HG03097 (cell line): ENCODE measurements at regions not wholly inside any gene's neighbourhood (a gene's known extent, or its start where the extent isn't known, plus 50 kb on each side); places are given as distances from the start of the nearest gene placed in this dataset.
"Not testable (repeated sequence)": the region's sequence is repeated elsewhere in the genome, so short reads cannot be mapped to it uniquely, and the experiment has no call there.

Experiments used
- ATAC-seq: cut with Tn5 transposase; IDR thresholded peaks from one replicate; pipeline ENCODE4 v1.9.1; 2021; ENCODE audit not compliant: unreplicated experiment, low FRiP score

- not testable (repeated sequence) for ATAC-seq
Measured at GRCh38 chr1:191448279-191448678, 710.0 kb upstream of the RGS18 start.

GRCh38 chr1:191452586-191452985 lies 705.7 kb upstream of the RGS18 start:
- no peak for ATAC-seq

- no peak for ATAC-seq
Measured at GRCh38 chr1:191453487-191453886, 704.8 kb upstream of the RGS18 start.

GRCh38 chr1:191457889-191458288 lies 700.4 kb upstream of the RGS18 start:
- ATAC-seq, result no peak

GRCh38 chr1:191460234-191460633 lies 698.0 kb upstream of the RGS18 start:
- ATAC-seq, result no peak

GRCh38 chr1:191483988-191484387 lies 674.3 kb upstream of the RGS18 start:
- no peak for ATAC-seq

DNA sequence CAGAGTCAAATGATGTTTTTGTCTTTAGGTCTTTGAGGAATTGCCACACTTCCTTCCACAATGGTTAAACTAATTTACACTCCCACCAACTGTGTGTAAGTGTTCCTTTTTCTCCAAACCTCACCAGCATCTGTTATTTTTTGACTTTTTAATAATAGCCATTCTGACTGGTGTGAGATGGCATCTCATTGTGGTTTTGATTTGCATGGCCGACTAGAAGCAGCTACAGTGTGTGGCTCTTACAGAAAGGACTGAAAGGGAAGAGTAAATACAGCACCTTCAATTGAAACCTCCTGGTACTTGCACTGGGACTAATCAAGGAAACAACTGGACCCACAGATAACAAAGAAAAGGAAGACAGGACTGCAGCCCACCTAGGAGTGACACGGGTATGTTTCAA lies 668.0 kb upstream of the RGS18 start:
- ATAC-seq, result no peak

DNA sequence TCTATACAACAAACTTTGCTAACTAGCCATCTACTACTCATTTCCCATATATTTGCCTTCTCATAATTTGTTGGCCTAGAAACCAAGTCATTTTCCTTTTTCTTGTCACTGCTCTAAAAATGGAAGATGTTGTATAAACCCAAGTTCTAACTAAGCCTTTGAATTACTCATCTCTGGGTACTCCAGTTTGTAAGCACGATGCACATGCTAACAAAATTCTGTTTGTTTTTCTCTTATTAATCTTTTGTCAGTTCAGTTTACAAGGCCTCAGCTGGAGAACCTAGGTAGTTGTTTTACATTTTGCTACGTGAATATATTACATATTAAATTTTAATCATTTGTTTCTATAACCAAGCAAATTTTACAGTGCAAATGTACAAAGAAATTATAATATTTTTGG lies 663.2 kb upstream of the RGS18 start:
- no peak for ATAC-seq

DNA sequence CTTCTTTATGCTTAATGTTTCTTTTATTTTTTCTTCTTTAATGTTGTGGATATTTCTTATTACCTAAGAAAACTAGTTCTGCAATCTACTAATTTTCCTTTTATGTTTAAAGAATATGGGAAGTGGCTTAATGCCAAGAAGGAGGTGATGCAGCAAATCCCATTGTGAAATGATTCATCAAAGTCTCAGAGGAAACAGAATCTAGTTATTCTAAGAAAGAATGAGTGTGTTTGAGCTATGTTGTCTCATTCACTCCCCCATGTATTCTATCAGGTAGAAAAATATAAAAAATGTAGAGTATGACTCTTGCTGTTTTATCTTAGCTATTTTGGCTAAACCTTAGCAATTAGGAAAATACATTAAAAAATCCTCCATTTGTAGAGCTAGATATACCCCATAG lies 659.9 kb upstream of the RGS18 start:
- ATAC-seq, result no peak

DNA sequence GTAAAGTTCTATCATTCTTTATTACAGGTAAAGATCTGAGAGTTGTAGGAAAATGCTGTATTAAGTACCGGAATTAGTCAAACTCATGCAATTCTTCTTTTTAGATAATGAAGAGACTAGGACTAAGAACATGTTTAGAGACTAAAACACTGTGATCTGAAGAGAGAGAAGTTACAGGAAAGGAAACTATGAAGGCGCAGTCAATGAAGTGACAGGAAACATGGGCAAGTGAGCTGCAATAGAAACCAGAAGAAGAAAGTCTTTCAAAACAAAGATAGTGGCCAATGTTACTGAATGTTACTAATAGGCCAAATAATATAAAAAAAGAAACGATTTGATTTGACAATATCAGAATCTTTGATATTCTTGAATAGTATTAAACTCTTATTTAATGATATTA lies 659.4 kb upstream of the RGS18 start:
- ATAC-seq, result no peak

DNA sequence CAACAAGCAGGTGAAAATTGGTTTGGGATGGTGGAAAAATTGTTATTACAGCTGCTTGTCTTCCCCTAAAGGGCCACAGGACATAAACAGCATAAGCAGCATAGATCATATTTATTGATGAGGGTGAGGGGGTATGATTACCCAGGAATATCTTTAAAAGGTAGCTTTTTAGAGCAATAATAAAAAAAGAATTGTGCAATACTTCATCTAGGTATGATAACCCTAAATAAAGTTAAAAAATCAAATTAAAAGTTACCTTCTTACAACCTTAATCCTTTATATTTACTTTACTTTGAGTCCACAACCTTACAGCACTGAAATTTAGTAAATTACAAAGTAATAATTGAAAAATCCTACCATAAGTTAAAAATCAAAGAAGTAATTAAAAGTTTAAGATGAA lies 653.3 kb upstream of the RGS18 start:
- ATAC-seq, result no peak

- no peak for ATAC-seq
Measured at GRCh38 chr1:191508239-191508638, 650.0 kb upstream of the RGS18 start.

- not testable (repeated sequence) for ATAC-seq
Measured at GRCh38 chr1:191511480-191511879, 646.8 kb upstream of the RGS18 start.

DNA sequence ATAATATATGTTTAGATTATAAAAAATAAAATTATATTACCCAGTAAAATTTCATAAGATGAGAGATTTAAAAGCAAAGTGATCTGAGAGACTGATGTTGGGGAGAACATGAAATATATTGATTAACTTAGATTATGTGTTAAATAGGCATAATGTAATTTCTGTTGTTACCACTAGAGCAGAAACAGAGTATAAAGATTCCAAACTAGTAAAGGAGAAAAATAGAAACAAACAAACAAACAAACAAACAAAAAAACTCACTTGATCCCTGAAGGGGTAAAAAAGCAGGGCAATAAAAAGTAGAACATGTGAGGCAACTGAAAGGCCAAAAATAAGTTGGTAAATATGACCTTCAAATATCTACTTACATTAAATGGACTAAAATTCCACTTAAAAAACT lies 640.4 kb upstream of the RGS18 start:
- ATAC-seq, result no peak

GRCh38 chr1:191519519-191519918 lies 638.7 kb upstream of the RGS18 start:
- no peak for ATAC-seq

GRCh38 chr1:191520345-191520744 lies 637.9 kb upstream of the RGS18 start:
- no peak for ATAC-seq

GRCh38 chr1:191525944-191526343 lies 632.3 kb upstream of the RGS18 start:
- ATAC-seq, result not testable (repeated sequence)

DNA sequence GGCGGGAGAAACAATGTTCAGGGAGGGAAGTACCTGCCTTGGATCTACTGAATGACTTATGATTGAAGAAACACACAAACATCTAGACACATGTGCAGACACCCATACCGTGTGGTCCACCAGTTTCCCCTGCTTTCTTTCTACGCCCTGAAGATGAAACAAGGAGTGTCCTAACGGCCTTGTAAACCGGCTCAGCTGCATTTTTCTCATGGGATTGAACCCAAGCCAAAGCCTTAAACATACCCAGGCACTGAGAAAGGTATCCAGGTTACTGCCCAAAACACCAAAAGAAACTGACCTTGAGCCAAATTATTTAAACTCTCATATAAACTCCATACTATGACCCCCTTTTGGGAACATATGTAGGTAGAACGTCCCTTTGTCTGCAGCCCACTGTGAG lies 630.0 kb upstream of the RGS18 start:
- ATAC-seq, result no peak

GRCh38 chr1:191530928-191531327 lies 627.3 kb upstream of the RGS18 start:
- no peak for ATAC-seq

DNA sequence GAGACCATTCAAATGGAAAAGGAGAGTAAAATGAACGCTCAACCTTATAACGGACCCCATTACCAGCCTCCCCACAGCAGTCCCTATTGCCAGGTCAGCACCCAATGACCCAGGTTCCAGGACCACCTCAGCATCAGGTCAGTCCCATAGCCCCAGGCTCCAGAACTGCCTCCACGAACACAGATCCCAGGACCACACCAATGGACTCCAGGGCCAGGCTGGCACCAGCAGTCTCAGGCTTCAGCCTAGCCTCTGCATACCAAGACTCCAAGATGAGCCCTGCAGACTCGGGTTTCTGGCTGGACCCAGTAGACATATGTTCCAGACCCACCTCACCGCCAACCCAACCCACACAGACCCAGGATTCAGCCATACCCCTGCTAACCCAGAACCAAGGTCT lies 625.0 kb upstream of the RGS18 start:
- ATAC-seq, result no peak

- no peak for ATAC-seq
Measured at GRCh38 chr1:191536791-191537429, 621.4 kb upstream of the RGS18 start.

DNA sequence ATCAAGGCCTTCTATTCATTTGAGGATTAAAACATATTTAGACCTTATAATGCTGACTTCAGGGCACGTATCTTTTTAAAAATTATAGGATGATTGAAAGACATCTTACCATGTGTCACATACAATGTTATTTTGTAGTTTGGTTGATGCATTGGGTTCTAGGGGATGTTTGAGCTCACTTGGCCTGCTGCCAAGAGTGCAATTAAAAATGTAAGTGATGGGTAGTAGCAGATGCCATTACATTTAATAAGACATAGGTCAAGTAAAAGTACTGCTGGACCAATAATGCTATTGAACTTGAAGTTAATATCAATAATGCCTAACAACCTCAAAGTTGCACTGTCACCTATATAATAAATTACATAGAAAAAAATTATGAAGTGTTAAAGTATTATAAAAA lies 616.5 kb upstream of the RGS18 start:
- no peak for ATAC-seq

GRCh38 chr1:191542444-191542843 lies 615.8 kb upstream of the RGS18 start:
- ATAC-seq, result no peak
